ENCODE measurements at regions not wholly inside any gene's neighbourhood (a gene's known extent, or its start where the extent isn't known, plus 50 kb on each side); places are given as distances from the start of the nearest gene placed in this dataset.
"Not testable (repeated sequence)": the region's sequence is repeated elsewhere in the genome, so short reads cannot be mapped to it uniquely, and the experiment has no call there.

DNA sequence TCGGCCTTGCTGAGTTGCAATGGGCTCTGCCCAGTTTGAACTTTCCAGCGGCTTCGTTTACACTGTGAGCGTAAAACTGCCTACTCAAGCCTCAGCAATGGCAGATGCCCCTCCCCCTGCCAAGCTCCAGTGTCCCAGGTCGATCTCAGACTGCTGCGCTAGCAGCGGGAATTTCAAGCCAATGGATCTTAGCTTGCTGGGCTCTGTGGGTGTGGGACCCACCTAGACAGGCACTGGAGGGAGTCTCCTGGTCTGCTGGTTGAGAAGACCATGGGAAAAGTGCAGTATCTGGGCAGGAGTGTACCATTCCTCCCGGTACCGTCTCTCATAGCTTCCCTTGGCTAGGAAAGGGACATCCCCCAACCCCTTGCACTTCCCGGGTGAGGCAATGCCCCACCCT lies 88.2 kb downstream of the KLHL28 start:
- DNase-seq (ENCODE audit: low read depth, low spot score): no peak
- in situ Hi-C loops (cut with HindIII; ENCODE audit: low pct_unique_long_range_greater_than_20kb, low sequenced_read_pairs): no loop called here

DNA sequence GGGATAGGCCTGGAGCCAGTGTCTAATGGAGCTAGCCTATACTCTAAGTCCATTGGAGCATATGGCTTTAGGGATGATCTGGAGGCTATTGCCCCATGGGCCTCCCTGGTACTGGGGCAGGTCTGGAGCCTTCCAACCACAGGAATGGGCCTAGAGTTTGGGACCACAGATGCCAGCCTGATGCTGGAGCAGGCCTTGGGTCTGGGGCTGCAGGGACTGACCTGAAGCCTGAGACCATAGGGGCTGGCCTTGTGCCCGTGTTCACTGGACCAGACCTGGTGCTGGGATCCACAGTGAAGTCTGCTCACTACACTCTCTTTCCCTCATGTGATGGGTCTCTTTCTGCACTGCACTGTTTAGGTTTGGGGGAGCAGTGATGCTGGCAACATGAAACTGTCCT lies 95.0 kb downstream of the KLHL28 start:
- in situ Hi-C loops (cut with HindIII; ENCODE audit: low pct_unique_long_range_greater_than_20kb, low sequenced_read_pairs): no loop called here
- DNase-seq (ENCODE audit: low read depth, low spot score): no peak

DNA sequence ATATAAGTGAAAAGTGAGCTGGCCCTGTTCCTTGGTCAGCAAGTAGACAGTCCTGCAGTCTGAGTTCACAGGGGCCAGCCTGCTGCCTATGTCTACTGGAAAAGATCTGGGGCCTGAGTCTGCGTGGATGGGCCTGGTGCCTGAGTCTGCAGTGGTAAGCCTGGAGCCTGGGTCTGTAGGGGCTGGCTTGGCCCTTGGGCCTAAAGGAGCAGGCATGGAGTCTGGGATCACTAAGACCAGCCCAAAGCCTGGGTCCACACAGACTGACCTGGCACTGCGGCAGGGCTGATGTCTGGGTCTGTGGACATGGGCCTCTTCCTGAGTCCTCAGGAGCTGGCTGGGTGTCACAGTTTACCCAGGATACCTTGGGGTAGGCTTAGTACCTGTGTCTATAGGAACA lies 95.4 kb downstream of the KLHL28 start:
- in situ Hi-C loops (cut with HindIII; ENCODE audit: low pct_unique_long_range_greater_than_20kb, low sequenced_read_pairs): no loop called here
- DNase-seq (ENCODE audit: low read depth, low spot score): no peak

DNA sequence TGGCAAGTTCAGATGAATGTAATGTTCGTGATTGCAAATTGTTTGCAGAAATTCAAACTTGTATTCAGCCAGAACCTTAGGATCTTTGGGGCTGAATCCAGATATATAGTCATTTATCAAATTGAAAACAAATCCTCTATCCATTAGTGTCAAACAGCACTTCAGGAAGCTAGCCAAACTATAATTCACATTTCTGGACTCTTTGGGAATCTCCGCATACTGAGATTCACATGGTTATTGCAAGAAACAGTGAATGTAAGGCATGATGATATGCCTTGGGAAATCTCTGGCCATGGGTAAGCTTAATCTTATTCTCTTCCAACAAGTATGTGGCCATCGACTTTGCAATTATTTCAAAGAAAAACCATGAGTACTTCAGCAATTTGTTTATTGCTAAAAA lies 98.5 kb downstream of the KLHL28 start:
- DNase-seq (ENCODE audit: low read depth, low spot score): no peak
- in situ Hi-C loops (cut with HindIII; ENCODE audit: low pct_unique_long_range_greater_than_20kb, low sequenced_read_pairs): no loop called here

DNA sequence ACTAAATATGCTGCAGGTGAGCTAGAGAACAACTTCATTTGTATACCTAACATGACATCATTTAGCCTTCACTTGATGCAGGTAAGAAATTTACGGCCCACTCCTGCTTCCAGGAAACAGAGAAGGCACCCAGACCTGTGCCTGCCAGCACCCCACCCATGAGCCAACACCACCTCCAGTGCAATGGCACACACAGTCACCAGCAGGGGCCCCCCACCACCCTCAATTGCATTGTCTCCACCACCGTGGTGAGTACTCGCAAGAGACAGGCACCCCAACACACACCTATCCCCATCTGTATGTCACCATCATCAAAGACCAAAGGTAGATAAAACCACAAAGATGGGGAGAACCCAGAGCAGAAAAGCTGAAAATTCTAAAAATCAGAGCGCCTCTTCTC lies 107.6 kb downstream of the KLHL28 start:
- no peak for DNase-seq (ENCODE audit: low read depth, low spot score)
- in situ Hi-C loops (cut with HindIII; ENCODE audit: low pct_unique_long_range_greater_than_20kb, low sequenced_read_pairs): no loop called here

DNA sequence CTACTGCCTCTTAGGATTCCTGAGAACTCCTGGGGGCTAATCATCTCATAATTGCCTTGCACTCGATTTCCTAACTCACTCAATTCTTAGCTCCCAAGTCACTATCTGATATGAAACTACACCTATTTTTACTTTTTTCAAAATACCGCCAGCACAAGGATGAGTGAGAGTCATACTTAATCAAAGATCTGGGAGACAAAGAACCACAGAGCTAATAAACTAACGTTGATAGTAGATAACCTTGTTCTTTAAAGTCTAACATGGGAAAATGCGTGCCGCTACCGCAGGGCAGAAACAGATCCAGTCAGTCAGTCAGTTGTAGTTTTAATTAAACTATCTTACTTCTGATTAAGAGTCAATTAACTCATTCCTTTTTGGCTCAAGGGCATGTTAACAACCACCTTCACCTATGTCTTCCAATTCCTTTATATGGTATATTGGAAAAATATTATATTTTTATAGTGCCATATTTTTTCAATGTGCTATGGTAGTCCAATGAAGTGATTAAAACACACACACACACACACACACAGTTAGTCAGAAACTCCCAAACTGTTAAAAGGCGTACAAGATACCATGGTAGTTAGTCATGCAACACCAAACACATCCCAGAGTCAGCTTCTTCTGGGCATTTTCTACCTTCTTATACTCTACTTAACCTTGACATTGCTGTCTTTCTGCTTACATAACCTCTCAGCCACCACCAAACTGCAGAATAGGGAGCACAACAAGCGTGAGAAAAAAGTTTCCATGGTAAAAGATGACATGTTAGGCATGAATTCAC lies 114.0 kb downstream of the KLHL28 start:
- in situ Hi-C loops (cut with HindIII; ENCODE audit: low pct_unique_long_range_greater_than_20kb, low sequenced_read_pairs): no loop called here
- no peak for DNase-seq (ENCODE audit: low read depth, low spot score)

DNA sequence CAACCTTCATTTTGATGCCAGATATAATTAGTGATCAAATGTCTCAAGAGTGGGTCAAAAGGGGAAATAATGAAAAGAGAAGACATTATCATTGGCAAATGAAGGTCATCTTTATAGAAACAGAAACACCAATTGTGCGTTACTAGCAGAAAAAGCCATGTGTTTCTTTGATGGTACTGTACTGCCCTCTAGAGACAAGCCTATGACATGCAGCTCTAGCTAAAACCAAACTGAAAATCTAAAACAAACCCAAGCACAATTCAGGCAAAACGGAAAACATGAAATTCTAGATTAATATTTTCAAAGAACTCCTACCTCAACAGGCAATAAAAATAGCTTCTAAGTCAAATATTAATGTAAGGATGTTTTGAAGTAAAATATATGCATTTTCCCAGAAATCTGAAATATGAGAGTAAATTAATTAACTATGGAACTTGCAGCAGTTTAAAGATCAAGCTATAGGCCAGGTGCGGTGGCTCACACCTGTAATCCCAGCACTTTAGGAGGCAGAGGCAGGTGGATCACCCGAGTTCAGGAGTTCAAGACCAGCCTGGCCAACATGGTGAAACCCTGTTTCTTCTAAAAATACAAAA lies 115.4 kb downstream of the KLHL28 start:
- peak; percentile 70 for DNase-seq (ENCODE audit: low read depth, low spot score)
- in situ Hi-C loops (cut with HindIII; ENCODE audit: low pct_unique_long_range_greater_than_20kb, low sequenced_read_pairs): no loop called here

DNA sequence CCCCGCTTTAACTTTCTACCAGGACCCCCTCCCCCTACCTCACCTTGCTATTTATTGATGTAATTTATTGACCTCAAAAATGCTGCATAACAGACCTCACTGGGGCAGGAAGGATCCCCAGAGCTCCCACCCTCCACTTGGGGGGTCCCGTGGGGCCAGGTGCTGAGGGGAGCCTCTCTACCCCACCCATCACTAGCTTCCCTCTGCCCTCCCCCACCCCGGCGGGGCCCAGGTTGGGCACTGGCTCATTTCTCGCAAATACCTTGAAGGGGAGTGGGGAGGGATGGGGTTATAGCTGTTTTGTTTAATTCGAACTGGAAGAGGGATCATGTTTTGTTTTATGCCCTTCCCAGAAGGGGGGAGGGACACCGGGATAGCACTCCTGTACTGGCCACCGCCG lies 125.8 kb downstream of the KLHL28 start:
- in situ Hi-C loops (cut with HindIII; ENCODE audit: low pct_unique_long_range_greater_than_20kb, low sequenced_read_pairs); DNase-seq (ENCODE audit: low read depth, low spot score): not testable (repeated sequence)

DNA sequence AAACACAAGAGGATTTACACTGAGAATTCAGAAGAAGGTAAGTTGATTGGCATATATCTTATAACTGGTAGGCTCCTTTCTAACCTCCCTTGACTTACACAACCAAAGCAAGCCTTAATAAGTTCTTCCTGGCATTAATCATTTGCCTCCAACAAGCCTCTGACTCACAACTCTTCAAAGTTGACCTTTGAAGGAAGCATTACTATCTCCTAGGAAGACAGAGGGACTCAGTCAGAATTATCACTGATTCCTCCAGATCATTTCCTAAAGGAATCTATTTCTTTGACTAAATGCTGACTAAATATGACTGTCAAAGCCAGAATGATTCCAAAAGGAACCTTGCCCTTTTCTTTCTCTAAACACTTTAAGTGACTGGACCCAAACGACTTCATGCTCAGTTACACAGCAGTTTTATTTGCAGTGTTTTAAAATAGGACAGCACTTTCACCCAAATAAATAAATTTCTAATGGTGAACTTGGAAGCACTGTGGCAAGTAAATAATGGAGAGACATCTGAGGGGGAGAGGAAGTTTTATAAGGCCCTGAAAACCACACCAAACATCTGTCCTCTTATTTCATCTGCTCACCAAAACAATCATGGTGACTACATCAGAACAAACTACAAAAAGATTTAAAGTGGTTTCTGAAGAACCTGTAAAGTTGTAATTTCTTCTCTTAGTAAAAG lies 128.2 kb downstream of the KLHL28 start:
- peak; percentile 90 for DNase-seq (ENCODE audit: low read depth, low spot score)
- in situ Hi-C loops (cut with HindIII; ENCODE audit: low pct_unique_long_range_greater_than_20kb, low sequenced_read_pairs): no loop called here

DNA sequence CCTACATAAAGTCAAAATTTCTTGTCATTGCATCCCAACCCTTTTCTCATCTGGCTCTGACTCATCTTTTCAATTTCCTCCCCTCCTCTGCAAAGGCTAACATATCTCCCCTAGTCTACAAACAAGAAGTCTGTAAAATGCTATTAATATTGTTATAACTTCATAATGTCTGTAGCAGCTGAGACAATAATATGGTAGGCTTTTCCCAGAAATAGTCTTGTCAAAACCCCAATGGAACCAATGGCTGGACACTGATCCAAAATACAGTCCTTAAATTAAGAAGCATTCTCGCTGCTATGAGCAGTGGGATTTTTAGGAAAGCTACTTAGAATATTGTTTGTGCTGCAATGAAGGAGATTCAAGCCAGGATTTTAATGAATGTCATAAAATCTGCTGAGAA lies 131.4 kb downstream of the KLHL28 start:
- no peak for DNase-seq (ENCODE audit: low read depth, low spot score)
- in situ Hi-C loops (cut with HindIII; ENCODE audit: low pct_unique_long_range_greater_than_20kb, low sequenced_read_pairs): no loop called here

DNA sequence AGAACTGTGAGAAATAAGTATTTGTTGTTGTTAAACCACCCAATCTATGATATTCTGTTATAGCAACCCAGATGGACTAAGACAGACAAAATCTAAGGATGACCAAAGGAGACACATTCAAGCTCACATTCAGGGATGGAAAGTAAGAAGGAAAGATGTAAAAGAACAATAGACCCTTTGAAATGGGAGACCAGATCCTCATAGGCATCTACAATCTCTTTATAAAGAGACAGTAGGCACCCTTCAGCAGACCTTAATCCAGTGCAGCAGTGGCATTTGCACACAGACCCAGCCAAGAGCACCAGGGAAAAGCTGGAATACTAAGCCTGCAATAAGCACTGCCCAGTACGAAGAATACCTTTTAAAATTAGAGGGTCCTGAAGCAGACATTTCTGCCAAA lies 132.7 kb downstream of the KLHL28 start:
- DNase-seq (ENCODE audit: low read depth, low spot score): peak; percentile 81
- in situ Hi-C loops (cut with HindIII; ENCODE audit: low pct_unique_long_range_greater_than_20kb, low sequenced_read_pairs): no loop called here

DNA sequence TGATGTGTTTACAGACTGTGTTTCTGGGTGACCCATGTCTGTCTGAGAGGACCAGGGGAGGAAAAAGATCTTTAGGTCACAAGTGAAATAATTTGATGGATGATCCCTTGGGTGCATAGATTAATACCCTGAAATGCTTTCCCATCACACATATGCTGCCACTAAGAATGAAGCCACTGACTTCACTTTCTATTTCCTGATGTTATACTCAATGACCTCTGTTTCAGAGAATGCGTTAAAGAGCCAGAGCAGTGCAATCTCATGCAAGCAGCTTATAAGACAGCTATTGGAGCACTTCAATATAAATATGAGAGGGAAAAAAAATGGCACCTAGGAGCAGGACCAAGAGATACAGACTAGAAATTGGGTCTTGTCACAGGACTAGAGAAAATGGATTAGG lies 133.7 kb downstream of the KLHL28 start:
- DNase-seq (ENCODE audit: low read depth, low spot score): no peak
- in situ Hi-C loops (cut with HindIII; ENCODE audit: low pct_unique_long_range_greater_than_20kb, low sequenced_read_pairs): no loop called here

DNA sequence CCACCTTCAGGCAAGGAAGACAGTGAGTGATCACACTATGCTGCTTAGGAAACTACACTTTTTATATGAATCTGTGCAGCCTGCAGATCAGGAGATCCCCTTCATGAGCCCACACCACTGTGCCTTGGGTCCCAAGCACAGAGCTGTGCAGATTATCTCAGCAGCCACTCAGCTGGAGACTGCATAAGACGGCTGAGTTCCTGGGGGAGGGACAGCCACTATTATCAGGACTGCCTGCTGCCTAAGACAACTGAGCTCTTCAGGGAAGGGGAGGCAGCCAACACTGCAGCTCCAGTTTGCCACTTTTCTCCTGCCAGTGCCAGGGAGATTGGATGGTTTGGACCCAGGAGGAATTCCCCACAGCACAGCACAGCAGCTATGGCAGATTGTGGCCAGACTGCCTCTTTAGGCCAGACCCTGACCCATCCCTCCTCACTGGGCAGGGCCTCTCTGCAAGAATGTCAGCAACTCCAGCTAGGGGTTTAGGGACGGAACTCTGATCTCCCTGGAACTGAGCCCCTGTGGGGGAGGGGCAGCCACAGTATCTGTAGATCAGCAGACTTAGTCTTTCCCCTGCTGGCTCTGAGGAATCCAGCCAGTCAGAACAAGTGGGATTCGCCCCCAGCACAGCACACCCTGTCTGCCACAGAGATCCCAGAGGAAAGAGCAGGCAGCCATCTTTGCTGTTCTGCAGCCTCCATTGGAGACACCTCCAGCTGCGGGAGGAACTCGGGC lies 141.3 kb downstream of the KLHL28 start:
- in situ Hi-C loops (cut with HindIII; ENCODE audit: low pct_unique_long_range_greater_than_20kb, low sequenced_read_pairs): no loop called here
- DNase-seq (ENCODE audit: low read depth, low spot score): no peak

DNA sequence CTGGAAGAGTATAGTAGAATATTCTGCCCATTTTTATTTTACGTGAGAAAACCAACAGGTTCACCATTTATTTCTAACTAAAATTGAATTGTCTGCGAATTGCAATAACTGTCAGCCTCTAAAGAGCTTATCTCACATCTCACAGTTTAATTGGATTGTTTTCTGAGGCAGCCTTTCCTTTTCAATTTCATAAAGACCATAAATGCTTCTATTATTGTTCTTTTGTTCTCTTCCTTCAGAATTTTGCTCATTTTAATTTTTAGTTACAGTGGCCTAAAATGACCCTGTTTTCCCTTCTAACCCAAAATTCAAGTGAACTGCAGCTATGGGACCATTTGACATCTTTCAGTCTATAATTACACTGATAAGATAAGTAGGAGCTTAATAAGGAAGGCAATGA lies 147.6 kb downstream of the KLHL28 start:
- in situ Hi-C loops (cut with HindIII; ENCODE audit: low pct_unique_long_range_greater_than_20kb, low sequenced_read_pairs): no loop called here
- no peak for DNase-seq (ENCODE audit: low read depth, low spot score)

DNA sequence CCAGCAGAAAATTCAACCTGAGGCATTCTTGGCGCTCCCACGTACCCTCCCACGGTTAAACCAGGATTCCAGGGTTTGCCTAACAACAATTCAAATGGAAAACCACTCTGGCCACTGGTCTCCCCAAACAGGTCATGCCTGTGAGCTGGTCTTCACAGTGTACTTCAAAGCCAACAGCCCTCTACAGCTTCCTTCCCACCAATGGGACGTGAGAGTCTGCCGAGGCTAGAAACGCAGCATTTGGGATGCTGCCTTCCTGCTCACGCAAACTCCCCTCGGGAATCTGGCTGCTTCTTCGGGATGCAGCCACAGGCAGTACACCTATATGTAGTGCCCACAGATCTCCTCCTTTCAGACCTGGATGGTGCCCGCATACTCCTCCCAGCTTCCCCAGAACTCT lies 149.1 kb downstream of the KLHL28 start:
- DNase-seq (ENCODE audit: low read depth, low spot score): no peak
- in situ Hi-C loops (cut with HindIII; ENCODE audit: low pct_unique_long_range_greater_than_20kb, low sequenced_read_pairs): no loop called here

DNA sequence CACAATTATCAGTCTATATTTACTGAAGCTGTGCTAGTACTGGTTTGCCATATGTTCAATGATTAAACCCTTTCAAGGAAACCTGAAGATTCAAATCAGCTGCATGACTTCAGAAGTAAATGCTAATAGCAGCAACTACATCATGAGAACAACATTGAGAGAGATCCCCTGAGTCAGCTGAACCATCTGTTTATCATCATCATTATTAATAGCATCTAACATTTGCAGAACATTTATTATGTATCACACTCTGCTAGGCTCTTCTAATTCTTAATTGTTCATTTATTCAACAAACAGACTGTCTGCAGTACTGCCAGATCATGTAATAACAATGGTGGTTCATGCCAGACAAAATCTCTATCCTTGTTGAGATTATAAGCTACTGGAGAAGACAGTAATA lies 157.4 kb downstream of the KLHL28 start:
- in situ Hi-C loops (cut with HindIII; ENCODE audit: low pct_unique_long_range_greater_than_20kb, low sequenced_read_pairs): no loop called here
- DNase-seq (ENCODE audit: low read depth, low spot score): no peak

DNA sequence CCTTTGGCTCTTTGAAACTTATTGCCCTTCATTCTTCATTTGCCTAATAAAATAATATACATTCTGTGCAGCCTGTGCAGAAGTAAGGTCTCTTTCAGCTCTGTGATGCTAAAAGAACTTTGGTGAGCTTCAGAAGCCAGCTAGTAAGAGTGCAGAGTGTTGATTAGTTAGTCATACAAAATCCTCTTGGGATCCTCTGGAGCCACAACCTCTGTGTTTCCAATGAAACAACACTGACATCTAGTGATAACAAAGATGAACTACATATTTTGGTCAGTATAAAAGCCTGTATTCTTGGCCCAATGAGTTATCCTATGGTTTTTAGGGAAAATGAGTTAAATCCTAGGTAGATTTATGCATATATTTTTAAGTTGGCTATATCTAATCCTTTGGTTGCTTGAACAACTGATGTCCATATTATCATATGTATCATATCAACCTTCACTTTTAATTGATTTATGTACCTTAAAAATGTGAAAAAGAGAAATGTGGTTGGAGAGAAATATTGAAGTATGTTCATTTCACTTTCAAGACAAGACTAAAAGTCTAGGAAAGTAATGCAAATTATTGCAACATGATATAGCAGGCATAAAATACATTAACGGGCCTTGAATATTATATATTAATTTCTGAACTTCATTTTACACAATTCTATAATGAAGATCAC lies 158.4 kb downstream of the KLHL28 start:
- peak; percentile 81 for DNase-seq (ENCODE audit: low read depth, low spot score)
- in situ Hi-C loops (cut with HindIII; ENCODE audit: low pct_unique_long_range_greater_than_20kb, low sequenced_read_pairs): no loop called here
